K562 (cell line): ENCODE measurements at regions not wholly inside any gene's neighbourhood (a gene's known extent, or its start where the extent isn't known, plus 50 kb on each side); places are given as distances from the start of the nearest gene placed in this dataset.

Experiments used
- ATAC-seq: fragments of 200-7000 bp; cut with Tn5 transposase; 3 replicates; pipeline ENCODE4 v1.9.1; 2020; ENCODE audit warnings: moderate library complexity
- BruUV-seq: library from RNA; stranded (reverse); fragments of 400-500 nt; replicated peaks from 2 replicates; lab custom pipeline; 2021; lab: Mats Ljungman, UMichigan
- CTCF ChIA-PET: fragments of 300-600 bp; formaldehyde crosslinking; extraction: SDS; loops from one replicate; lab custom pipeline; 2021; ENCODE audit warnings: low intra/inter-chr PET ratio; lab: Yijun Ruan, JAX
- POLR2A ChIA-PET: fragments of 300-600, 350-650 bp; sonication (Branson Sonifier 250); formaldehyde crosslinking; extraction: SDS; loops from one replicate; lab custom pipeline; 2021; ENCODE audit warnings: antibody characterized with exemption, inconsistent platforms; lab: Yijun Ruan, JAX
- DNase-seq, 4 experiments: peaks; one replicate each; pipeline versions ENCODE4 v3.0.0 to v3.0.0-alpha.2; 2011 to 2018; ENCODE audit warnings: low spot score in 3 of 4, mixed read lengths in 3 of 4; ENCODE audit errors: extremely low read depth in 1 of 4
- FAIRE-seq: peaks from 2 replicates; lab custom pipeline; 2011; peaks lifted over from hg19 to GRCh38; lab: Jason Lieb, UNC
- H2AFZ ChIP-seq: 2 replicates; pipeline ENCODE4 v1.6.0; 2011; ENCODE audit warnings: low read depth, low read length, control low read depth, inconsistent platforms
- H3K27ac ChIP-seq: fragments of 200-600 bp; 3 replicates; pipeline ENCODE4 v1.8.0; 2011; ENCODE audit warnings: low read depth, mild to moderate bottlenecking, control low read depth, inconsistent platforms, low read length, moderate library complexity, mixed read lengths; ENCODE audit errors: extremely low read depth
- H3K27me3 ChIP-seq, 2 experiments: fragments of 300-600 bp in 1 of 2; 2 replicates in 1 of 2; 3 replicates in 1 of 2; pipeline versions ENCODE4 v1.6.0 to v1.8.0; 2011; ENCODE audit warnings: inconsistent platforms in 2 of 2, low read length in 2 of 2, mild to moderate bottlenecking in 1 of 2, mixed read lengths in 1 of 2, moderate library complexity in 1 of 2; ENCODE audit not compliant: control insufficient read depth in 2 of 2, insufficient read depth in 2 of 2
- H3K36me3 ChIP-seq: fragments of 300-600 bp; 3 replicates; pipeline ENCODE4 v1.8.0; 2011; ENCODE audit warnings: mild to moderate bottlenecking, low read length, inconsistent platforms; ENCODE audit not compliant: control insufficient read depth, insufficient read depth
- H3K4me1 ChIP-seq, 2 experiments: fragments of 200-600 bp in 1 of 2; replicated peaks in 1 of 2; 2 replicates in 1 of 2; 3 replicates in 1 of 2; pipeline versions ENCODE4 v1.5.1 to v1.8.0; 2011; ENCODE audit warnings: inconsistent platforms in 2 of 2, low read length in 2 of 2, mild to moderate bottlenecking in 1 of 2, mixed read lengths in 1 of 2, moderate library complexity in 1 of 2; ENCODE audit not compliant: control insufficient read depth in 2 of 2, insufficient read depth in 2 of 2
- H3K4me2 ChIP-seq: 2 replicates; pipeline ENCODE4 v1.6.1; 2011; ENCODE audit warnings: low read length, control low read depth, inconsistent platforms, mixed read lengths; ENCODE audit not compliant: insufficient read depth
- H3K4me3 ChIP-seq: fragments of 200-600 bp; sonication (generic), shearing (Covaris generic); 2 replicates; pipeline ENCODE4 v1.5.1; 2016; ENCODE audit warnings: control low read depth, inconsistent platforms
- H3K79me2 ChIP-seq: fragments of 200-600 bp; 3 replicates; pipeline ENCODE4 v1.8.0; 2011; ENCODE audit warnings: low read length, inconsistent platforms; ENCODE audit not compliant: control insufficient read depth, insufficient read depth
- H3K9ac ChIP-seq, 2 experiments: 2 replicates each; pipeline versions ENCODE4 v1.6.0 to v1.6.1; 2011; ENCODE audit warnings: low read depth in 2 of 2, low read length in 2 of 2, control low read depth in 1 of 2, inconsistent platforms in 1 of 2, mild to moderate bottlenecking in 1 of 2, mixed read lengths in 1 of 2; ENCODE audit not compliant: insufficient read depth in 1 of 2
- H3K9me1 ChIP-seq: one replicate; pipeline ENCODE4 v1.6.0; 2011; ENCODE audit warnings: inconsistent platforms, mild to moderate bottlenecking, low read length, moderate library complexity; ENCODE audit not compliant: control insufficient read depth, insufficient read depth
- H3K9me3 ChIP-seq: replicated peaks from 2 replicates; pipeline ENCODE4 v1.5.1; 2011; ENCODE audit warnings: low read depth, low read length, inconsistent platforms; ENCODE audit not compliant: control insufficient read depth, insufficient read depth
- H4K20me1 ChIP-seq: replicated peaks from 2 replicates; pipeline ENCODE4 v1.6.1; 2011; ENCODE audit warnings: low read length, inconsistent platforms, mixed read lengths; ENCODE audit not compliant: control insufficient read depth, insufficient read depth
- DACH1 ChIP-seq: fragments of 450-650 bp; IDR thresholded peaks from 2 replicates; pipeline ENCODE4 v1.6.1; 2018; ENCODE audit not compliant: partially characterized antibody
- FOXM1 ChIP-seq, 2 experiments: fragments of 450-650 bp in 1 of 2; sonication (generic) in 1 of 2; formaldehyde crosslinking in 1 of 2; IDR thresholded peaks; 2 replicates each; pipeline versions ENCODE4 v1.6.1 to v1.9.0; 2017 to 2022; ENCODE audit warnings: low read depth in 2 of 2, mild to moderate bottlenecking in 2 of 2, missing genetic modification reagents in 1 of 2, moderate library complexity in 1 of 2
- MAFG ChIP-seq: fragments of 450-650 bp; conservative IDR thresholded peaks from 2 replicates; pipeline ENCODE4 v1.6.1; 2016; ENCODE audit warnings: missing genetic modification characterization, missing compliant biosample characterization
- MCM5 ChIP-seq: fragments of 450-650 bp; IDR thresholded peaks from 2 replicates; pipeline ENCODE4 v1.6.1; 2016; ENCODE audit warnings: low read depth
- NELFE ChIP-seq: IDR thresholded peaks from 2 replicates; pipeline ENCODE4 v1.6.1; 2011; ENCODE audit warnings: mild to moderate bottlenecking; ENCODE audit not compliant: insufficient read depth, insufficient read length
- PML ChIP-seq: IDR thresholded peaks from 2 replicates; pipeline ENCODE4 v1.6.1; 2012; ENCODE audit warnings: low read length, inconsistent platforms
- UBTF ChIP-seq, 2 experiments: IDR thresholded peaks; 2 replicates each; pipeline ENCODE4 v1.6.1; 2012; ENCODE audit warnings: improper control_type of control experiment in 2 of 2, low read depth in 2 of 2, low read length in 2 of 2, borderline replicate concordance in 1 of 2
- ZNF280B ChIP-seq: fragments of 250-450 bp; sonication (Bioruptor Pico); IDR thresholded peaks from 2 replicates; pipeline ENCODE4 v1.5.1; 2021; ENCODE audit warnings: mild to moderate bottlenecking
- ZNF518B ChIP-seq: fragments of 250-450 bp; sonication (Bioruptor Pico); IDR thresholded peaks from 2 replicates; pipeline ENCODE4 v1.5.0; 2021; ENCODE audit warnings: mild to moderate bottlenecking, moderate library complexity
- ZNF551 ChIP-seq: fragments of 250-450 bp; sonication (Bioruptor Pico); IDR thresholded peaks from 2 replicates; pipeline ENCODE4 v1.5.0; 2021; ENCODE audit warnings: mild to moderate bottlenecking, moderate library complexity
- WGBS: fragments of 100-300 bp; shearing (Covaris generic); methylation state at CpG from one replicate; pipeline ENCODE4 v1.1.6; 2016; ENCODE audit warnings: low coverage, mixed read lengths; ENCODE audit not compliant: insufficient coverage; ENCODE audit errors: missing lambda C conversion rate; 5-methylcytosine and 5-hydroxymethylcytosine counted together
- in situ Hi-C: fragments of 300-500 bp; cut with MboI; formaldehyde crosslinking; loops from 4 replicates; pipeline ENCODE4 v1.15.0; 2018; ENCODE audit warnings: inconsistent platforms, mixed read lengths
- intact Hi-C: fragments of 100-400 bp; cut with micrococcal nuclease; formaldehyde crosslinking; loops from 2 replicates; pipeline ENCODE4 v1.14.2; 2022

- DNase-seq (no peak), ATAC-seq (no peak), FAIRE-seq (no peak)
- H3K9me1 ChIP-seq, result no peaks in the 10 kb centered on the region
- POLR2A ChIA-PET, result no interaction called here
- no peaks in the 10 kb centered on the region; the same call in 1 of the 2 replicates for H4K20me1 ChIP-seq
- no peak overlapping the region for H3K4me2 ChIP-seq
- BruUV-seq, result no TSS peak
- H3K4me3 ChIP-seq, result no peak overlapping the region
- CTCF ChIA-PET, result no interaction called here
- under 1% methylated on average over 5 of the region's 5 CpGs for WGBS
- H3K27me3 ChIP-seq, result no peaks in the 10 kb centered on the region
- H3K9ac ChIP-seq, result no peak overlapping the region
- in situ Hi-C loops, result loop anchor here (25.0 kb wide), 1 partner anchor 681 kb away; the partner anchor contains the start of gene PLK2
- no peak overlapping the region for H3K27ac ChIP-seq
- H3K79me2 ChIP-seq, result no peaks in the 10 kb centered on the region
- no peaks in the 10 kb centered on the region for H3K9me3 ChIP-seq
- H2AFZ ChIP-seq, result no peak overlapping the region
- no peaks in the 10 kb centered on the region for H3K36me3 ChIP-seq
- intact Hi-C loops, result no loop called here
- H3K4me1 ChIP-seq, result no peaks in the 10 kb centered on the region
- TF ChIP-seq PML, result no peak
- no peak for TF ChIP-seq ZNF280B (CRISPR knock-in tag)
- TF ChIP-seq FOXM1 (IDR thresholded peaks at IDR 0.05; ENCODE audit: low read depth), result no peak
- TF ChIP-seq FOXM1 (CRISPR knock-in tag; IDR thresholded peaks at IDR 0.05; ENCODE audit: low read depth), result no peak
- TF ChIP-seq MCM5, result no peak
- no peak for TF ChIP-seq ZNF551 (CRISPR knock-in tag)
- TF ChIP-seq NELFE, result no peak
- no peak for TF ChIP-seq DACH1
- TF ChIP-seq ZNF518B (CRISPR knock-in tag), result no peak
- no peak for TF ChIP-seq MAFG (tag)
- TF ChIP-seq UBTF (IDR thresholded peaks at IDR 0.05; ENCODE audit: borderline replicate concordance in 1 of 2, low read depth in 2 of 2, low read length in 2 of 2), result no peak
These were observed 298.3 kb upstream of the ACTBL2 start for GRCh38 chr5:57780961-57781325.
